ENCODE measurements at regions not wholly inside any gene's neighbourhood (a gene's known extent, or its start where the extent isn't known, plus 50 kb on each side); places are given as distances from the start of the nearest gene placed in this dataset.
"Not testable (repeated sequence)": the region's sequence is repeated elsewhere in the genome, so short reads cannot be mapped to it uniquely, and the experiment has no call there.

GRCh38 chr1:116288201-116288598 lies 84.8 kb upstream of the ATP1A1 start:
- DNase-seq (ENCODE audit: low read depth): no peak
- TF ChIP-seq CTCF (conservative IDR thresholded peaks at IDR 0.05; ENCODE audit: control insufficient read depth, insufficient read depth, low read depth, low read length): no peak
- no peak overlapping the region for H3K4me3 ChIP-seq (ENCODE audit: control insufficient read depth, low read depth, low read length)

DNA sequence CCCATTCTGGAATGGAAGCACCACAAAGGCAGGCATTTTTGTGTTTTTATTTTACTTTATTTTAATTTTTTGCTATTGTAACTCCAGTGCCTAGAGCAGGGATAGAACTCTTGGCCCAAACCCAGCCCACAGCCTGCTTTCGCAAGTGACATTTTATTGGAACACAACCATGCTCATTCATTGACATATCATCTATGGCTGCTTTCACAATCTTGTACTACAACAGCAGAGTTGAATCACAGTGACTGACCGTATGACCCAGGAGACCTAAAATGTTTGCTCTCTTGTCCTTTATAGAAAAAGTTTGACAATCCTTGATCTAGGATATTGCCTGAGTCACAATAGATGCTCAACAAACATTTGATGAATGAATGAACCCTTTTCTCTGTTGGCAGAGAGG lies 83.9 kb upstream of the ATP1A1 start:
- peak; percentile 54 for DNase-seq (ENCODE audit: low read depth)
- H3K4me3 ChIP-seq (ENCODE audit: control insufficient read depth, low read depth, low read length): no peak overlapping the region
- TF ChIP-seq CTCF (conservative IDR thresholded peaks at IDR 0.05; ENCODE audit: control insufficient read depth, insufficient read depth, low read depth, low read length): no peak

DNA sequence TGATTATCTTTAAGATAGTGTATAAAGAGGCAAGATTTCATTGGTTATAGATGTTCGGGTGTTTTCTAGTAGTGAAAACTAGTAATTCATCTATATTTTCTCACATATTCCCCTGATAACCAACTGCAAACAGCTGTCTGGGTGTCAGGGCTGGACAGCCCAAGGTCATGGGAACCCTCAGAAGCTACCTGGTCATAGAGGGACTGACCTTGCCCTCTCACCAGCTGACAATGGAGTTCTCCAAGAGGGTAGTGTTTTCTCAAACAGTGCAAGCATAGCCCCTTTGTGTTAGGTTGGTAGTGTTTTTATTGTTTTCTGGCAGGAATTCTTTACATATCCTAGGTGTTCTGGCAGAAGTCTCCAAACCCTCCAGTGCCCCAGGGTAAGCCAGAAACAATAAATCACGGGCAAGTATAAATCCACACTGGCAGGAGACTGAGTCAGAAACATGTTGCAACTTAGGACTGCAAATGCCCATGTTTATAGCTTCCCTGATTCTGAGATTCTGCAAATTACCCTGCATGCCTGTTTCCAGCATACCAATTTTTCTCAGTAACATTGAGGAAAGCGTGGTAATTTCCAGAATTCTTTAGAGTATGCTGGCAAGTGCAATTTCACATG lies 82.8 kb upstream of the ATP1A1 start:
- no peak for TF ChIP-seq CTCF (conservative IDR thresholded peaks at IDR 0.05; ENCODE audit: control insufficient read depth, insufficient read depth, low read depth, low read length)
- DNase-seq (ENCODE audit: low read depth): peak; percentile 12
- H3K4me3 ChIP-seq (ENCODE audit: control insufficient read depth, low read depth, low read length): no peak overlapping the region

DNA sequence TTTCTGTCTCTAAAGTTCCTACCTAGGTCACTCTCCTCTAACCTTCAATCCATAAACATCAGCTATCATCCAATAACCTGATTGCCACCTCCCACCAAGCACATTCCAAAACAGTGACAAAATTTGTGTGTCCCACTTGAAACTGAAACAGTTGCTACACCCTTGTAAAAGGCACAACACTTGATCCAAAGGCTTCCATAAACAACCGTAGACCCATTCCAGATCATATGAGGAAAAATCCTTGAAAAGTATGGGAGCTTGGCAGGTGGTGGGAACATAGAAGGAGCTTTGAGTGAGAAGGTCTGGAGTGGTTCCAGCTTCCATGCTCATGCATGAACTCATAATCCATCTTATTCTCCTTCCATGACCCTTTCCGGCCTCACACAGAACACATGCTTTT lies 82.0 kb upstream of the ATP1A1 start:
- TF ChIP-seq CTCF (conservative IDR thresholded peaks at IDR 0.05; ENCODE audit: control insufficient read depth, insufficient read depth, low read depth, low read length): no peak
- no peak overlapping the region for H3K4me3 ChIP-seq (ENCODE audit: control insufficient read depth, low read depth, low read length)
- no peak for DNase-seq (ENCODE audit: low read depth)

DNA sequence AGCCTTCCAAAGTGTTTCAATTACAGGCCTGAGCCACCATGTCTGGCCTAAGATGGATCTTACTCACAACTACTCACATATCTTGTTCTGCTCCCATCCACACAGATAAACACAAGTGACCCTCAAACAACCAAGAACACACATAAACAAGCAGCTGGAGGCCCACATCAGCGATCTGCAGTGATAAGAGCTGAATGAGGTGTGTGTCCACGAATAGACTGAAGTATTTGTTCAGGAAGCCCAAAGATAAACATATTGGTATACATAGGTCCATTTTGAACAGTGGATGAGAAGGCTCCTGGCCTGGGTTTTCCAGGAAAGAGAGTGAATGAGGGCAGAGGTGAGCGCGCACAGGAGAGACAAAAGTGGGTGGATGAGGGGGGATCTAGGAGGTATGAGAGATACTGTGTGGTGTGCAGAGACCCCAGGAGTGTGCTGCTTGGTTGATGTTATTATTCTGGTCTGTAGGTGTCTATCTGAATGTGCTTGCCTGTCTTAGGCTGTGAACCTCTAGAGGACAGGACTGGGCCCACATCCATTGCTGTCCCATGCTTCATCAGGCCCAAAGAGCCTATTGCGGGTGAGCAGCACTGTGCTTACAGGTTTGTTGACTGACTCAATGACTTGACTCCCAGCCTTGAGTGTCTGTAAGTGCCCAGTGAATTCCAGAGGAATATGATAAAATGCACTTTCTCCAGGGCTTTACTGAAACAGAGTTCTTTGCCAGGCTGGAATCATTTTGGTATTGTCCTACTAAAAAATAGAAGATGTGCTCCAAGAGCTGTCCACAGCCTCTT lies 79.9 kb upstream of the ATP1A1 start:
- no peak for TF ChIP-seq CTCF (conservative IDR thresholded peaks at IDR 0.05; ENCODE audit: control insufficient read depth, insufficient read depth, low read depth, low read length)
- H3K4me3 ChIP-seq (ENCODE audit: control insufficient read depth, low read depth, low read length): no peak overlapping the region

GRCh38 chr1:116297495-116298212 lies 75.4 kb upstream of the ATP1A1 start:
- no peak overlapping the region for H3K4me3 ChIP-seq (ENCODE audit: control insufficient read depth, low read depth, low read length)
- TF ChIP-seq CTCF (conservative IDR thresholded peaks at IDR 0.05; ENCODE audit: control insufficient read depth, insufficient read depth, low read depth, low read length): no peak
- no peak for DNase-seq (ENCODE audit: low read depth)

More for the DNA sequence above, 79.9 kb upstream of the ATP1A1 start:
- no peak for DNase-seq (ENCODE audit: low read depth)

DNA sequence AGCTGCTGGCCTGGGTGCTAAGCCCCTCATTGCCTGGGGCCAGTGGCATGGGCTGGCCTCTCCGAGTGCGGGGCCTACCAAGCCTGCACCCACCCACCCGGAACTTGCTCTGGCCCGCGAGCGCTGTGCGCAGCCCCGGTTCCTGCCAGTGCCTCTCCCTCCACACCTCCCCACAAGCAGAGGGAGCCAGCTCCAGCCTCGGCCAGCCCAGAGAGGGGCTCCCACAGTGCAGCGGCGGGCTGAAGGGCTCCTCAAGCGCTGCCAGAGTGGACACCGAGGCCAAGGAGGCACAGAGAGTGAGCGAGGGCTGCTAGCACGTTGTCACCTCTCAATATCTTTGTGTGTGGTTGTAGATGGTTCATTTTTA lies 74.8 kb upstream of the ATP1A1 start:
- not testable (repeated sequence) for DNase-seq (ENCODE audit: low read depth); H3K4me3 ChIP-seq (ENCODE audit: control insufficient read depth, low read depth, low read length)

Data from fibroblast of mammary gland (primary cell).